ENCODE measurements at regions not wholly inside any gene's neighbourhood (a gene's known extent, or its start where the extent isn't known, plus 50 kb on each side); places are given as distances from the start of the nearest gene placed in this dataset.

- DNase-seq (ENCODE audit: insufficient read length, low spot score), result no peak
- TF ChIP-seq POLR2A (IDR thresholded peaks at IDR 0.05; ENCODE audit: low read depth, low read length), result no peak
- no peak for FAIRE-seq
Measured at GRCh38 chr5:165079389-165079788, 1574.0 kb downstream of the MAT2B start.

GRCh38 chr5:165083394-165083793, 1578.0 kb downstream of the MAT2B start:
- no peak for FAIRE-seq
- TF ChIP-seq POLR2A (IDR thresholded peaks at IDR 0.05; ENCODE audit: low read depth, low read length), result no peak
- no peak for DNase-seq (ENCODE audit: insufficient read length, low spot score)

- no peak for FAIRE-seq
- no peak for DNase-seq (ENCODE audit: insufficient read length, low spot score)
- no peak for TF ChIP-seq POLR2A (IDR thresholded peaks at IDR 0.05; ENCODE audit: low read depth, low read length)
Measured at GRCh38 chr5:165086465-165086864, 1581.0 kb downstream of the MAT2B start.

- TF ChIP-seq POLR2A (IDR thresholded peaks at IDR 0.05; ENCODE audit: low read depth, low read length), result no peak
- FAIRE-seq (no peak), DNase-seq (ENCODE audit: insufficient read length, low spot score) (no peak)
Measured at GRCh38 chr5:165094782-165095181, 1589.4 kb downstream of the MAT2B start.

- TF ChIP-seq POLR2A (IDR thresholded peaks at IDR 0.05; ENCODE audit: low read depth, low read length), result no peak
- DNase-seq (ENCODE audit: insufficient read length, low spot score) (no peak), FAIRE-seq (no peak)
Measured at GRCh38 chr5:165101709-165102108, 1596.3 kb downstream of the MAT2B start.

GRCh38 chr5:165104611-165105010, 1599.2 kb downstream of the MAT2B start:
- FAIRE-seq, result no peak
- no peak for TF ChIP-seq POLR2A (IDR thresholded peaks at IDR 0.05; ENCODE audit: low read depth, low read length)

GRCh38 chr5:165108809-165109208, 1603.4 kb downstream of the MAT2B start:
- DNase-seq (ENCODE audit: insufficient read length, low spot score) (no peak), FAIRE-seq (no peak)
- TF ChIP-seq POLR2A (IDR thresholded peaks at IDR 0.05; ENCODE audit: low read depth, low read length), result no peak

More at GRCh38 chr5:165104611-165105010, 1599.2 kb downstream of the MAT2B start:
- DNase-seq (ENCODE audit: insufficient read length, low spot score), result no peak

GRCh38 chr5:165119175-165119574, 1613.8 kb downstream of the MAT2B start:
- FAIRE-seq, result no peak
- TF ChIP-seq POLR2A (IDR thresholded peaks at IDR 0.05; ENCODE audit: low read depth, low read length), result no peak
- DNase-seq (ENCODE audit: insufficient read length, low spot score), result no peak

GRCh38 chr5:165126598-165126997, 1621.2 kb downstream of the MAT2B start:
- FAIRE-seq, result no peak
- no peak for DNase-seq (ENCODE audit: insufficient read length, low spot score)

GRCh38 chr5:165127941-165128340, 1622.5 kb downstream of the MAT2B start:
- FAIRE-seq (no peak), DNase-seq (ENCODE audit: insufficient read length, low spot score) (no peak)
- no peak for TF ChIP-seq POLR2A (IDR thresholded peaks at IDR 0.05; ENCODE audit: low read depth, low read length)

More at GRCh38 chr5:165126598-165126997, 1621.2 kb downstream of the MAT2B start:
- no peak for TF ChIP-seq POLR2A (IDR thresholded peaks at IDR 0.05; ENCODE audit: low read depth, low read length)

- DNase-seq (ENCODE audit: insufficient read length, low spot score) (no peak), FAIRE-seq (no peak)
- no peak for TF ChIP-seq POLR2A (IDR thresholded peaks at IDR 0.05; ENCODE audit: low read depth, low read length)
Measured at GRCh38 chr5:165130656-165131055, 1625.2 kb downstream of the MAT2B start.

GRCh38 chr5:165134155-165134554, 1628.7 kb downstream of the MAT2B start:
- TF ChIP-seq POLR2A (IDR thresholded peaks at IDR 0.05; ENCODE audit: low read depth, low read length), result no peak
- no peak for FAIRE-seq
- no peak for DNase-seq (ENCODE audit: insufficient read length, low spot score)

- no peak for TF ChIP-seq POLR2A (IDR thresholded peaks at IDR 0.05; ENCODE audit: low read depth, low read length)
- no peak for FAIRE-seq
- DNase-seq (ENCODE audit: insufficient read length, low spot score), result no peak
Measured at GRCh38 chr5:165135565-165135964, 1630.1 kb downstream of the MAT2B start.

GRCh38 chr5:165137701-165138100, 1632.3 kb downstream of the MAT2B start:
- FAIRE-seq, result no peak
- no peak for TF ChIP-seq POLR2A (IDR thresholded peaks at IDR 0.05; ENCODE audit: low read depth, low read length)
- DNase-seq (ENCODE audit: insufficient read length, low spot score), result no peak

GRCh38 chr5:165138236-165138635, 1632.8 kb downstream of the MAT2B start:
- FAIRE-seq (no peak), DNase-seq (ENCODE audit: insufficient read length, low spot score) (no peak)
- no peak for TF ChIP-seq POLR2A (IDR thresholded peaks at IDR 0.05; ENCODE audit: low read depth, low read length)

GRCh38 chr5:165139262-165139661, 1633.8 kb downstream of the MAT2B start:
- no peak for TF ChIP-seq POLR2A (IDR thresholded peaks at IDR 0.05; ENCODE audit: low read depth, low read length)
- no peak for DNase-seq (ENCODE audit: insufficient read length, low spot score)
- no peak for FAIRE-seq

Data from H54 (cell line).